Epithelial cell of proximal tubule (primary cell): ENCODE measurements at regions not wholly inside any gene's neighbourhood (a gene's known extent, or its start where the extent isn't known, plus 50 kb on each side); places are given as distances from the start of the nearest gene placed in this dataset.

Experiments used
- DNase-seq: peaks from one replicate; pipeline ENCODE4 v3.0.0-alpha.2; 2011; ENCODE audit warnings: low read depth
- H3K4me3 ChIP-seq: 2 replicates; pipeline ENCODE4 v1.5.1; 2011; ENCODE audit warnings: low read depth, mild to moderate bottlenecking, low read length
- CTCF ChIP-seq: conservative IDR thresholded peaks from 2 replicates; pipeline ENCODE4 v1.5.1; 2012; ENCODE audit warnings: low read depth, mild to moderate bottlenecking, low read length

GRCh38 chr10:120960725-120961124, 109.6 kb downstream of the WDR11 start:
- no peak for DNase-seq
- no peak for TF ChIP-seq CTCF
- no peak overlapping the region for H3K4me3 ChIP-seq

- H3K4me3 ChIP-seq = no peak overlapping the region
- DNase-seq = no peak
- TF ChIP-seq CTCF = no peak
Measured at GRCh38 chr10:120961795-120962755, 110.9 kb downstream of the WDR11 start.

GRCh38 chr10:120962756-120963593, 111.8 kb downstream of the WDR11 start:
- no peak for TF ChIP-seq CTCF
- DNase-seq = no peak
- no peak overlapping the region for H3K4me3 ChIP-seq

GRCh38 chr10:120963594-120964220, 112.5 kb downstream of the WDR11 start:
- no peak for TF ChIP-seq CTCF
- no peak overlapping the region for H3K4me3 ChIP-seq
- no peak for DNase-seq

GRCh38 chr10:120966657-120967045, 115.5 kb downstream of the WDR11 start:
- H3K4me3 ChIP-seq = no peak overlapping the region
- no peak for DNase-seq
- TF ChIP-seq CTCF = no peak

- no peak for DNase-seq
- TF ChIP-seq CTCF = no peak
- H3K4me3 ChIP-seq = no peak overlapping the region
Measured at GRCh38 chr10:120969219-120969645, 118.1 kb downstream of the WDR11 start.
